Natural killer cell (primary cell): ENCODE measurements at regions not wholly inside any gene's neighbourhood (a gene's known extent, or its start where the extent isn't known, plus 50 kb on each side); places are given as distances from the start of the nearest gene placed in this dataset.

Experiments used
- ATAC-seq, 3 donors: fragments of 150-1000 bp in 2 of 3; fragments of 200-7000 bp in 1 of 3; cut with Tn5 transposase; 1 replicate in 1 of 3; 2 replicates in 2 of 3; pipeline ENCODE4 v1.10.0; 2021; ENCODE audit warnings: mild to moderate bottlenecking in 2 of 3, moderate library complexity in 2 of 3
- DNase-seq, 2 donors: peaks; one replicate each; pipeline versions ENCODE4 v3.0.0 to v3.0.0-alpha.2; 2013 to 2021; ENCODE audit warnings: mixed read lengths in 1 of 2
- H3K27ac ChIP-seq: one replicate; pipeline ENCODE4 v1.5.1; 2013; ENCODE audit warnings: mild to moderate bottlenecking, low read length
- H3K27me3 ChIP-seq: one replicate; pipeline ENCODE4 v1.6.1; 2013; ENCODE audit warnings: low read length; ENCODE audit not compliant: control insufficient read depth, insufficient read depth
- H3K36me3 ChIP-seq: one replicate; pipeline ENCODE4 v1.6.1; 2013; ENCODE audit warnings: low read length; ENCODE audit not compliant: control insufficient read depth, insufficient read depth
- H3K4me1 ChIP-seq: one replicate; pipeline ENCODE4 v1.6.1; 2013; ENCODE audit warnings: low read length; ENCODE audit not compliant: control insufficient read depth, insufficient read depth
- H3K4me3 ChIP-seq: one replicate; pipeline ENCODE4 v1.5.1; 2013; ENCODE audit warnings: low read length
- H3K9me3 ChIP-seq: one replicate; pipeline ENCODE4 v1.6.1; 2013; ENCODE audit warnings: low read length; ENCODE audit not compliant: control insufficient read depth, insufficient read depth
- H3K27ac Mint-ChIP-seq, 2 donors: one replicate each; pipeline ENCODE4 v1.8.0; 2022; ENCODE audit warnings: mild to moderate bottlenecking in 2 of 2, mixed read lengths in 2 of 2, moderate library complexity in 1 of 2
- H3K27me3 Mint-ChIP-seq, 2 donors: one replicate each; pipeline ENCODE4 v1.8.0; 2022; ENCODE audit warnings: low read depth in 2 of 2, mixed read lengths in 2 of 2
- H3K36me3 Mint-ChIP-seq: one replicate; pipeline ENCODE4 v1.8.0; 2022; ENCODE audit warnings: mixed read lengths
- H3K4me1 Mint-ChIP-seq, 2 donors: one replicate each; pipeline ENCODE4 v1.8.0; 2022; ENCODE audit warnings: mixed read lengths in 2 of 2
- H3K4me3 Mint-ChIP-seq: one replicate; pipeline ENCODE4 v1.8.0; 2022; ENCODE audit warnings: mild to moderate bottlenecking, moderate library complexity, mixed read lengths
- H3K9me3 Mint-ChIP-seq, 2 donors: one replicate each; pipeline ENCODE4 v1.8.0; 2022; ENCODE audit warnings: mixed read lengths in 2 of 2
- WGBS: methylation state at CpG from one replicate; pipeline ENCODE4 v1.1.7; 2013; ENCODE audit warnings: missing lambda C conversion rate; ENCODE audit not compliant: insufficient coverage; 5-methylcytosine and 5-hydroxymethylcytosine counted together
- intact Hi-C: fragments of 100-400 bp; cut with micrococcal nuclease; formaldehyde crosslinking; loops from one replicate; pipeline ENCODE4 v1.14.2; 2022
- TF ChIP-seq, protein P1 (sequence below): fragments of 200-600 bp; IDR thresholded peaks from one replicate; pipeline ENCODE4 v1.8.0; 2022; ENCODE audit warnings: antibody characterized with exemption

DNA sequence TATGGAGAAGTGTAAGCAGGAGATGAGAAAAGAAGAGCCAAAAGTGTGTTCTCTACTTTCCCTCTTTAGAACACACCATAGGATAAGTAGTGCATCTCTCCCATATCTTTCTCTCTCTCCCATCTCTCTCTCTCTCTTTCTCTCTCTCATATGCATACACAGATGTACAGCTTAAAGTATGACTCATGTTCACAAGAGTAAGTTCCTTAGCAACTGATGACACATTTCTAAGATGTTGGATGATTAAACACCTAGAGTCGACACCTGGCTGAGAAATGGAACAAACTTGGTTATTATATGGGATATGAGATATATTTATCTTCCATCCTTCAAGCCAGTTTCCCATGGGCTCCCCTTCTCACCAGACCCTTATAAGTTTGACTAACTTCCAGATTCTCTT is 113.5 kb downstream of the TMEM132E start:
- no peak overlapping the region for H3K4me3 Mint-ChIP-seq
- WGBS: no CpG with 5 or more reads among the region's 1 CpG
- ATAC-seq: no peak

More for the DNA sequence above, 113.5 kb downstream of the TMEM132E start:
- intact Hi-C loops: no loop called here
- Mint-ChIP-seq H3K36me3 (no peaks in the 10 kb centered on the region), H3K27me3 (peaks cover 11 to 47% of the 10 kb centered on the region in 2 donors), H3K9me3 (peaks cover 2% of the 10 kb centered on the region in 2 donors), H3K4me1 (no peaks in the 10 kb centered on the region), H3K27ac (no peak overlapping the region)
- Histone ChIP-seq H3K4me3 (no peak overlapping the region), H3K9me3 (no peaks in the 10 kb centered on the region), H3K4me1 (no peaks in the 10 kb centered on the region), H3K36me3 (no peaks in the 10 kb centered on the region), H3K27ac (no peak overlapping the region), H3K27me3 (peaks cover 7% of the 10 kb centered on the region)
- no peak for DNase-seq
- TF ChIP-seq, protein P1, sequence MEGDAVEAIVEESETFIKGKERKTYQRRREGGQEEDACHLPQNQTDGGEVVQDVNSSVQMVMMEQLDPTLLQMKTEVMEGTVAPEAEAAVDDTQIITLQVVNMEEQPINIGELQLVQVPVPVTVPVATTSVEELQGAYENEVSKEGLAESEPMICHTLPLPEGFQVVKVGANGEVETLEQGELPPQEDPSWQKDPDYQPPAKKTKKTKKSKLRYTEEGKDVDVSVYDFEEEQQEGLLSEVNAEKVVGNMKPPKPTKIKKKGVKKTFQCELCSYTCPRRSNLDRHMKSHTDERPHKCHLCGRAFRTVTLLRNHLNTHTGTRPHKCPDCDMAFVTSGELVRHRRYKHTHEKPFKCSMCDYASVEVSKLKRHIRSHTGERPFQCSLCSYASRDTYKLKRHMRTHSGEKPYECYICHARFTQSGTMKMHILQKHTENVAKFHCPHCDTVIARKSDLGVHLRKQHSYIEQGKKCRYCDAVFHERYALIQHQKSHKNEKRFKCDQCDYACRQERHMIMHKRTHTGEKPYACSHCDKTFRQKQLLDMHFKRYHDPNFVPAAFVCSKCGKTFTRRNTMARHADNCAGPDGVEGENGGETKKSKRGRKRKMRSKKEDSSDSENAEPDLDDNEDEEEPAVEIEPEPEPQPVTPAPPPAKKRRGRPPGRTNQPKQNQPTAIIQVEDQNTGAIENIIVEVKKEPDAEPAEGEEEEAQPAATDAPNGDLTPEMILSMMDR: no peak
